ENCODE measurements at regions not wholly inside any gene's neighbourhood (a gene's known extent, or its start where the extent isn't known, plus 50 kb on each side); places are given as distances from the start of the nearest gene placed in this dataset.

DNA sequence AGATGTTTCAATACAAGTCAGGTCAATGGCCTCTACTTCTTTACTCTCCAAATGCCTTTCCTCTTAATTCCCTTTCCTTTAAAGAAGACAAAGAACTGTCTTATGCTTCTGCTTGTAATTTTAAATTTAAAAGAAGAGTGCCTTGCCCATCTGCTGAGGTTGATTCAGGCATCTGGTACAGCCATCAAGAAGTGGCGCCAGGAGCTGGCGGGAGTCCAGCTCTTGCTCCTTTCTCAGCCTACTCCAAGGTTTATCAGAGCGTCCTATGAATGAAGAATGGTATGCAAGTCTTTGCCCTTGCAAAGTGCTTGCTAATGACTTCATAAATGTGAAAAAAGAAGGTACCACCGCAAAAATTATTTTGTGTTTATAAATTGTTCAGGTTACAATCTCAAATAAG is 294.6 kb upstream of the TGFBR2 start:
- TF ChIP-seq, protein P1, sequence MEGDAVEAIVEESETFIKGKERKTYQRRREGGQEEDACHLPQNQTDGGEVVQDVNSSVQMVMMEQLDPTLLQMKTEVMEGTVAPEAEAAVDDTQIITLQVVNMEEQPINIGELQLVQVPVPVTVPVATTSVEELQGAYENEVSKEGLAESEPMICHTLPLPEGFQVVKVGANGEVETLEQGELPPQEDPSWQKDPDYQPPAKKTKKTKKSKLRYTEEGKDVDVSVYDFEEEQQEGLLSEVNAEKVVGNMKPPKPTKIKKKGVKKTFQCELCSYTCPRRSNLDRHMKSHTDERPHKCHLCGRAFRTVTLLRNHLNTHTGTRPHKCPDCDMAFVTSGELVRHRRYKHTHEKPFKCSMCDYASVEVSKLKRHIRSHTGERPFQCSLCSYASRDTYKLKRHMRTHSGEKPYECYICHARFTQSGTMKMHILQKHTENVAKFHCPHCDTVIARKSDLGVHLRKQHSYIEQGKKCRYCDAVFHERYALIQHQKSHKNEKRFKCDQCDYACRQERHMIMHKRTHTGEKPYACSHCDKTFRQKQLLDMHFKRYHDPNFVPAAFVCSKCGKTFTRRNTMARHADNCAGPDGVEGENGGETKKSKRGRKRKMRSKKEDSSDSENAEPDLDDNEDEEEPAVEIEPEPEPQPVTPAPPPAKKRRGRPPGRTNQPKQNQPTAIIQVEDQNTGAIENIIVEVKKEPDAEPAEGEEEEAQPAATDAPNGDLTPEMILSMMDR (IDR thresholded peaks at IDR 0.05; ENCODE audit: control extremely low read depth in 1 of 3, insufficient read depth in 1 of 3, low read depth in 1 of 3, low read length in 3 of 3) = no peak
- TF ChIP-seq SRF (IDR thresholded peaks at IDR 0.05; ENCODE audit: low read depth, low read length) = no peak
